Muscle of arm (tissue), 1 donor: ENCODE measurements at regions not wholly inside any gene's neighbourhood (a gene's known extent, or its start where the extent isn't known, plus 50 kb on each side); places are given as distances from the start of the nearest gene placed in this dataset.
"Not testable (repeated sequence)": the region's sequence is repeated elsewhere in the genome, so short reads cannot be mapped to it uniquely, and the experiment has no call there.

Source experiments
- DNase-seq: peaks from one replicate; pipeline ENCODE4 v3.0.0-alpha.2; 2013

GRCh38 chr1:157262891-157263290, 124.7 kb upstream of the ETV3 start:
- DNase-seq, result no peak

- no peak for DNase-seq
These were observed 124.2 kb upstream of the ETV3 start for GRCh38 chr1:157262422-157262821.

GRCh38 chr1:157255891-157256290, 117.7 kb upstream of the ETV3 start:
- not testable (repeated sequence) for DNase-seq

DNA sequence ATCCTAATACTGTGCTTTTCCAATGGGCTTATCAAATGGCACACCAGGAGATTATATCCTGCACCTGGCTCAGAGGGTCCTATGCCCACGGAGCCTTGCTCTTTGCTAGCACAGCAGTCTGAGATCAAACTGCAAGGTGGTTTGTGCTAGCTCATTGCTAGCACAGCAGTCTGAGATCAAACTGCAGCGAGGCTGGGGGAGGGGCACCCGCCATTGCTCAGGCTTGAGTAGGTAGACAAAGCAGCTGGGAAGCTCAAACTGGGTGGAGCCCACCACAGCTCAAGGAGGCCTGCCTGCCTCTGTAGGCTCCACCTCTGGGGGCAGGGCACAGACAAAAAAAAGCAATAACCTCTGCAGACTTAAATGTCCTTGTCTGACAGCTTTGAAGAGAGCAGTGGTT, 116.0 kb upstream of the ETV3 start:
- not testable (repeated sequence) for DNase-seq

DNA sequence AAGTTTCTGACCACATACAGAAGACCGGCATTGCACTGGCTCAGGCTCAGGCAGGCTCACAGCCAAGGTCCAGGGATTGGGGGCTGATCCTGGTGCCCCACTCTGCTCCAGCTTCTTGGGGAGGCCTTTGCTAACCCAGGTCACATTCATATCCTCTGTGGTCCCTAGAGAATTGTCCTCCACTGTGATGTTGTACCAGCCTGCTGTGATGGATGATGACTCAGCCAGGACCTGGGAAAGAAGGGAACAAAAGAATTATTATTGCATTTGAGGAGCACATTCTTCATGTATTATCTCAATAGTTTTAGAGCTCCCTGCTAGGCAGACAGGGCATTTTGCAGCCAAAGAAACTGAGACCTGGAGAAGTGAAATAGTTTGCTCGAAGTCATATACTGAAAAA, 114.3 kb upstream of the ETV3 start:
- no peak for DNase-seq

- no peak for DNase-seq
These were observed 111.5 kb upstream of the ETV3 start for GRCh38 chr1:157249739-157250138.

DNA sequence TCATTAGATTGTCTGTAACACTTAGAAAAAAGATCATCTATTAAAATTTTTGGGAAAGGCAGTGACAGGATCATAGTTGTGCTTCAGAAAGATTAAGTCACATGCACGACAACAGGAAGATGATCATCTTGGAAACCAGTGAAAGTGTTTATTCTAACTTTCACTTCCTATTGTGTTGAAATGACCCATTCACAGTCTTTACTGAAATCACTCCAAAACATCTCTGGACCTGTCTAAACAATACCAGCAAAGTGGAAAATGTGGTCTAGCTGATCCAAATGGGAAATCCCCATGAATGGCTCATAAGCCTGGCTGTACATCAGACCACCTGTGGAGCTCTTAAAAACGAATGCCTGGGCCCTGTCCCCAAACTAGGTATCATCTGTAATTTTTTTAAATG, 111.1 kb upstream of the ETV3 start:
- no peak for DNase-seq

- DNase-seq, result not testable (repeated sequence)
These were observed 109.5 kb upstream of the ETV3 start for GRCh38 chr1:157247764-157248049.

GRCh38 chr1:157247005-157247763, 109.0 kb upstream of the ETV3 start:
- DNase-seq, result no peak

DNA sequence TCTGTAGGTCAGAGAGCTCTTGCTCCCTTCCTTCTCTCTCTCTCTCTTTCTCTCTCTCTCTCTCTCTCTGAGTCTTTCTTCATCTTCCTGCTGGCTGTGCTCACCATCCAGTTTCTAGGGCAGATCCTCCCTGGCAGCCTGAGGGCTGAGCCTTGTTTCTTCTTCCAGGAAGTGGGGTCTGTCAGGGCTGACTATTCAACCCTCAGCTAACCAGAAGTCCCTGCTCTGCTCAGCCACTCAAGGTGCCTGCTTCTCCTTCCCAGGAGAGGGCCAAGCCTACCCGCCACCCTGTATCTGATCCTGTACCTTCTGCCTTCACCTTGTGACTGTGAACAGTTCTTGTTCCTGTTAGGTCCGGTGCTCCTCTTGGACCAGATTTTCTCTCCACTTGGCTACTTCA, 107.6 kb upstream of the ETV3 start:
- DNase-seq, result no peak

DNA sequence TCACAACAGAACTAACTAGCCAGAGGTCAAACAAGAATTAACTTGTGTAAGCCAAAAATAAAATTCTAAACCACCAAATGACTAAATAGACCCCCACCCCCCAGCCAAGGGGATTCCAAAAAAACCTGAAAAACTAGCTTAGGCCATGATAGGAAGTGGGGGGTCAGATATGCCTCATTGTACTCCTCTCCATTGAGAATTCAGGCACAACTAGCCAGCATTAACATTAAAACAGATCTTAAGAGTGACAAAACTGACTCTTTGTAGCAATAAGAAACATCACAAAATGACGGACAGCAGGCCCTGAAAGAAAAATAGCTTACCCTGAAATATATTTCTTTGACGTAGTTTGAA, 103.0 kb upstream of the ETV3 start:
- DNase-seq, result no peak

DNA sequence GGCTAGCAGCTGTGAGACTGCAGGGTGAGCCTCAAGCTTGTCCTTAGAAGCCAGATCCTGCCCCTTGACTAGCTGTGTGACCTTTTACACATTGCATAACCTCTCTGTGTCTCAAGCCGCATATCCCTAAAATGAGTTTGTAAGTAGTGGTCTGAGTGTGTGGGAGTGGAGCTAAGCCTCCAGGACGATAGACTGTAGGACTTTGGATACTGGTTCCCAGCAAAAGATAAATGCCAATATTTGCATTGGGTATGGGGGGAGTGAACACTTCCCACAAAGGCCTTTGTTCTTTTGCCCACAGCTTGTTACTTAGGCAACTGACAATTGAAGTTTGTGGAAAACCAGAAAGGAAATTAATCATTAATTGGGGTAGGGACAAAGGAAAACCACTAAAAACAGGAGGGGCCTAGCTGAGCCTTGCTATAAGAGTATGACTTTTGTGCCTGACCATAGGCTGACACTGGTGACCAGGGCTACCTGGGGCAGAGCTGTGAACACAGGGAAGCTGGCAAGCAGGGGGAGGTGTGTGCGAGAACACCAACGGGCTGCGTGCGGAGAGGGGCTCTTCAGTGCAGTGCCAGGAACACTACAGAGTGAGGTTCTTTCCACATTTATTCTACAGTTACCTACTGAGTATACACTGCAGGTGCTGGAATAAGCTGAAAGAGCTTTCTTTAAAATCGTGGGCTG, 102.4 kb upstream of the ETV3 start:
- DNase-seq, result no peak

GRCh38 chr1:157239936-157240335, 101.7 kb upstream of the ETV3 start:
- no peak for DNase-seq

DNA sequence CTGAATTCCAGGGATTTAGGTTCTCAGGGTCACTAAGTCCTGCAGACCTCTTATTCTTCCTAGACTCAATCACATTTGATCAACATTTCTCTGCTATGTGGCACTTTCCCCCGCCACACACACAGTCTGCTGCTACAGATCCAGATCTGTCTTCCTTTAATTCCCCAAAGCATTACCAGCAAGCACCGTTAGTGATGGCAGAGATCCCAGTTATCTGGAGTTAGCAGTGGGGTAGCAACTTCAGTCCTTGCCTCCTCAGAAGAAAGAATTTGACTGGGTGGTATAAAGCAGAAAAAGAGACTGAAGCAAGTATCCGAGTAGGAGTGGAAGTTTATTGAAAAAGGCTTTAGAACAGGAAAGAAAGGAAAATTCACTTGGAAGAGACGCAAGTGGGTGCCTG, 100.4 kb upstream of the ETV3 start:
- no peak for DNase-seq

- no peak for DNase-seq
These were observed 99.8 kb upstream of the ETV3 start for GRCh38 chr1:157237981-157238380.

- no peak for DNase-seq
These were observed 99.3 kb upstream of the ETV3 start for GRCh38 chr1:157237522-157237921.

GRCh38 chr1:157236072-157236471, 97.9 kb upstream of the ETV3 start:
- DNase-seq, result no peak

DNA sequence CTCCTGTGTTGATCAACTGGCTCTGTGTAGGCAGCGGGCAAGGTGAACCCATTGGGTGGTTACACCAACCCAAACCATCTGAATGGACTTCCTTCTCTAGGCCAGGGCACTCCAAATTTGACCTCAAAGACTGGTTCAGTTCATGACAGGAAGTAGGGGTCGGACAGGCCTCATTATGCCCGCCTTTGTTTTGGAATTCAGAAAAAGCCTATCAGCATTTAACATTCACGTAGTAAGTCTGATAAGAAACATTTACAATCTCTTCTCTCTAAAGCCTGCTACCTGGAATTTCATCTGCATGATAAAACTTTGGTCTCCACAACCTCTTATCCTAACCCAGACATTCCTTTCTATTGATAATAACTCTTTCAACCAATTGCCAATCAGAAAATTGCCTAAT, 97.1 kb upstream of the ETV3 start:
- no peak for DNase-seq

GRCh38 chr1:157234705-157235273, 96.6 kb upstream of the ETV3 start:
- no peak for DNase-seq

DNA sequence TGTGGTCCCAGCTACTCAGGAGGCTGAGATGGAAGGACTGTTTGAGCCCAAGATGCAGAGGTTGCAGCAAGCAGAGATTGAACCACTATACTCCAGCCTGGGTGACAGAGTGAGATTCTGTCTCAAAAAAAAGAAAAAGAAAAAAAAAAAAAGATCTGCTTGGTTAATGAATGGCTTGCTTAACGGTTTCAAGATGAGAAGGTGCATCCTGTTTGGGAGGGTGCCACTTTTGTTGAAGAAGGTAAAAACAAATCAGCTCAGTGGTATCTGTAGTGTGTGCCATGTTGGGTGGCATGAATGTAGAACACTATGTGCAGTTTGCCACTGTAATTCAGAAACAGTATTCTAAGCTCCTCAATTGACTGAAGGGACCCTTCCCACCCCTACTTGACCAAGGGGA, 94.9 kb upstream of the ETV3 start:
- DNase-seq, result no peak

DNA sequence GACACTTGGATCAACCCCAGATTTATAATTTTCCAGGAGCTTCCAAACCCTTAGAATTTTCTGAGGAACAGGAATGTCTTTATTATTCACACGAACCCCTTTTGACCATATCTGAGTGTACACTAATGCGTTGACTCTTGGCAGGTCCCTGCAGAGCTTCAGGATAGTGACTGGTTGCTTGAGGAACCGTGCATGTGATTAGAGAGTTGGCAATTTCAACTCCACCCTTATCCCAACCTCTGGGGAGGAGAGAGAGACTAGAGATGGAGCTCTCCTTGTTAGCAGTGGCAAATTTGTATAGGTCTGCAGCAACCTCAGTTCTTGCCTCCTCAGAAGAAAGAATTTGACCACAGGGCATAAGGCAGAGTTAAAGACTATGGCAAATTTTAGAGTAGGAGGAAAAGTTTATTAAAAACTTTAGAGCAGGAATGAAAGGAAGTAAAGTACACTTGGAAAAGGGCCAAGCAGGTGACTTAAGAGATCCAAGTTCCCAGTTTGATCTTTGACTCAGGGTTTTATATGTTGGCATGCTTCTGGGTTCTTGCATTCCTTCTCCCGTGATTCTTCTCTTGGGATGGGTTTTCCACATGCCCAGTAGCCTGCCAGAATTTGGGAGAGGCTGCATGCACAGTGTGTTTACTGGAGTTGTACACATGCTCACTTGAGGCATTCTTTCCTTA, 93.8 kb upstream of the ETV3 start:
- no peak for DNase-seq

- DNase-seq, result no peak
These were observed 92.3 kb upstream of the ETV3 start for GRCh38 chr1:157230500-157230899.

DNA sequence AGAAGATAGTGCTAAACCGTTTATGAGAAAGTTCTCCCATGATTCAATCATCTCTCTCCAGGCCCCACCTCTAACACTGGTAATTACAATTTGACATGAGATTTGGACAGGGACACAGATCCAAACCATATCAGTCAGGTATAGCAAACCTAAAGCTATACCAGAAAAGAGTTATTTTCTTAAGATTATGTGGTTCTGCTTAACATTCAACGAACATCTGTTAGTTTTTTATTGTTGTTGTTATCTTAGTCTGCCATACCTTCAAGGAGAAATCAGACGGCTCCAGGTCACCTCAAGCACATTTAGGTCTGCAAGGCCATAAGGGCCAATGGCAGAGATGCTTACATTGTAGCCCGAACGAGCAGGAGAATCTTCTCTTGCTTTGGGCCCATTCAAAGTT, 89.5 kb upstream of the ETV3 start:
- no peak for DNase-seq
